ENCODE measurements at regions not wholly inside any gene's neighbourhood (a gene's known extent, or its start where the extent isn't known, plus 50 kb on each side); places are given as distances from the start of the nearest gene placed in this dataset.

- H3K79me2 ChIP-seq (ENCODE audit: insufficient read depth) = no peaks in the 10 kb centered on the region
- no peak overlapping the region for H2AFZ ChIP-seq (ENCODE audit: low read depth)
- no peak for TF ChIP-seq GABPA (IDR thresholded peaks at IDR 0.05; ENCODE audit: low read depth)
- TF ChIP-seq RCOR1 (IDR thresholded peaks at IDR 0.05; ENCODE audit: low read length) = no peak
- TF ChIP-seq, protein P1, sequence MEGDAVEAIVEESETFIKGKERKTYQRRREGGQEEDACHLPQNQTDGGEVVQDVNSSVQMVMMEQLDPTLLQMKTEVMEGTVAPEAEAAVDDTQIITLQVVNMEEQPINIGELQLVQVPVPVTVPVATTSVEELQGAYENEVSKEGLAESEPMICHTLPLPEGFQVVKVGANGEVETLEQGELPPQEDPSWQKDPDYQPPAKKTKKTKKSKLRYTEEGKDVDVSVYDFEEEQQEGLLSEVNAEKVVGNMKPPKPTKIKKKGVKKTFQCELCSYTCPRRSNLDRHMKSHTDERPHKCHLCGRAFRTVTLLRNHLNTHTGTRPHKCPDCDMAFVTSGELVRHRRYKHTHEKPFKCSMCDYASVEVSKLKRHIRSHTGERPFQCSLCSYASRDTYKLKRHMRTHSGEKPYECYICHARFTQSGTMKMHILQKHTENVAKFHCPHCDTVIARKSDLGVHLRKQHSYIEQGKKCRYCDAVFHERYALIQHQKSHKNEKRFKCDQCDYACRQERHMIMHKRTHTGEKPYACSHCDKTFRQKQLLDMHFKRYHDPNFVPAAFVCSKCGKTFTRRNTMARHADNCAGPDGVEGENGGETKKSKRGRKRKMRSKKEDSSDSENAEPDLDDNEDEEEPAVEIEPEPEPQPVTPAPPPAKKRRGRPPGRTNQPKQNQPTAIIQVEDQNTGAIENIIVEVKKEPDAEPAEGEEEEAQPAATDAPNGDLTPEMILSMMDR (IDR thresholded peaks at IDR 0.05) = no peak
- TF ChIP-seq TAF1 (IDR thresholded peaks at IDR 0.05; ENCODE audit: borderline replicate concordance, low read depth, low read length) = no peak
- no peak for TF ChIP-seq POLR2AphosphoS5 (IDR thresholded peaks at IDR 0.05; ENCODE audit: low read depth, low read length)
- no peak for TF ChIP-seq NFIC (IDR thresholded peaks at IDR 0.05; ENCODE audit: borderline replicate concordance)
- TF ChIP-seq EZH2phosphoT487 (IDR thresholded peaks at IDR 0.05; ENCODE audit: borderline replicate concordance, low read depth) = no peak
- no peak for TF ChIP-seq GATA2 (CRISPR knock-in tag; IDR thresholded peaks at IDR 0.05)
- no peak for TF ChIP-seq RXRA (IDR thresholded peaks at IDR 0.05; ENCODE audit: borderline replicate concordance, low read depth)
- no peak for TF ChIP-seq FOXM1 (IDR thresholded peaks at IDR 0.05; ENCODE audit: low read depth)
- TF ChIP-seq, protein P2, sequence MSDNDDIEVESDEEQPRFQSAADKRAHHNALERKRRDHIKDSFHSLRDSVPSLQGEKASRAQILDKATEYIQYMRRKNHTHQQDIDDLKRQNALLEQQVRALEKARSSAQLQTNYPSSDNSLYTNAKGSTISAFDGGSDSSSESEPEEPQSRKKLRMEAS (IDR thresholded peaks at IDR 0.05; ENCODE audit: low read depth) = no peak
- no peaks in the 10 kb centered on the region for H3K9me2 ChIP-seq
- CTCF ChIA-PET = no interaction called here
- no peaks in the 10 kb centered on the region for H3K4me1 ChIP-seq (ENCODE audit: control insufficient read depth in 1 of 2, insufficient read depth in 2 of 2, low read depth in 1 of 2, low read length in 1 of 2)
- DNase-seq = no peak
- POLR2A ChIA-PET = no interaction called here
- no peaks in the 10 kb centered on the region for H4K20me1 ChIP-seq (ENCODE audit: insufficient read depth)
- H3K27me3 ChIP-seq (ENCODE audit: insufficient read depth) = no peaks in the 10 kb centered on the region
- no peak overlapping the region for H3K4me3 ChIP-seq (ENCODE audit: low read depth in 2 of 2, low read length in 1 of 2)
- H3K9ac ChIP-seq = no peak overlapping the region
- no peaks in the 10 kb centered on the region for H3K9me3 ChIP-seq
- WGBS (ENCODE audit: low lambda C conversion rate) = 65% methylated on average over 5 of the region's 5 CpGs
- no peak overlapping the region for H3K27ac ChIP-seq (ENCODE audit: low read depth in 2 of 2, low read length in 1 of 2)
- no peak overlapping the region for H3K4me2 ChIP-seq
- H3F3A ChIP-seq (replicated peaks; ENCODE audit: insufficient read depth) = no peaks in the 10 kb centered on the region
- H3K36me3 ChIP-seq (replicated peaks in 1 of 2; ENCODE audit: control insufficient read depth in 1 of 2, insufficient read depth in 2 of 2, low read length in 1 of 2) = no peaks in the 10 kb centered on the region
These were observed 762.7 kb upstream of the TMEFF2 start for GRCh38 chr2:192957425-192957824.

DNA sequence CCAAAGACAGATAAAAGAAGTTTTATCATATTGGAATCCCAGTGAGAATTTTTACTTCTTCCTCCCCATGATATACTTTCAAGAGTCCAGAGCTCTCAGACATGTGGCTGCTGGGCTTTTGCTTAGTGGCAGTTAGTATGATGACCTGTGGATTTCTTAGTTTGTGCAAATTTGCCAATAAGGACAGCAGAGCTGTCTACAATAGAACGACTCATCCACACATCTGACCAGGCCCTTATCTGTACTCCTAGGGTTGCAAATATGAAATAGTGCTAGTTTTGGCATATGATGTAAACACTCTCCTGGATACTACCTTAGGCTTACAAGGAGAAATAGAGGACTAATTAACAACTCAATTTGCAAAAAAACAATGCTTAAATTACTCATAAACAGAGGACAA lies 758.4 kb upstream of the TMEFF2 start:
- no peaks in the 10 kb centered on the region for H3F3A ChIP-seq (replicated peaks; ENCODE audit: insufficient read depth)
- H3K9ac ChIP-seq = no peak overlapping the region
- CTCF ChIA-PET = no interaction called here
- H4K20me1 ChIP-seq (ENCODE audit: insufficient read depth) = no peaks in the 10 kb centered on the region
- 14% methylated on average over 1 of the region's 1 CpG for WGBS (ENCODE audit: low lambda C conversion rate)
- H3K9me2 ChIP-seq = no peaks in the 10 kb centered on the region
- POLR2A ChIA-PET = no interaction called here
- H3K27ac ChIP-seq (ENCODE audit: low read depth in 2 of 2, low read length in 1 of 2) = no peak overlapping the region
- no peaks in the 10 kb centered on the region for H3K36me3 ChIP-seq (replicated peaks in 1 of 2; ENCODE audit: control insufficient read depth in 1 of 2, insufficient read depth in 2 of 2, low read length in 1 of 2)
- H3K4me2 ChIP-seq = no peak overlapping the region
- H2AFZ ChIP-seq (ENCODE audit: low read depth) = no peak overlapping the region
- H3K79me2 ChIP-seq (ENCODE audit: insufficient read depth) = no peaks in the 10 kb centered on the region
- H3K9me3 ChIP-seq = no peaks in the 10 kb centered on the region
- no peaks in the 10 kb centered on the region for H3K4me1 ChIP-seq (ENCODE audit: control insufficient read depth in 1 of 2, insufficient read depth in 2 of 2, low read depth in 1 of 2, low read length in 1 of 2)
- H3K4me3 ChIP-seq (ENCODE audit: low read depth in 2 of 2, low read length in 1 of 2) = no peak overlapping the region
- TF ChIP-seq CHD2 (IDR thresholded peaks at IDR 0.05; ENCODE audit: low read length, partially characterized antibody) (no peak), GABPA (IDR thresholded peaks at IDR 0.05; ENCODE audit: low read depth) (no peak), REST (IDR thresholded peaks at IDR 0.05; ENCODE audit: low read depth, low read length) (no peak), EZH2phosphoT487 (IDR thresholded peaks at IDR 0.05; ENCODE audit: borderline replicate concordance, low read depth) (no peak), RFX5 (IDR thresholded peaks at IDR 0.05; ENCODE audit: low read length) (no peak), PBX3 (IDR thresholded peaks at IDR 0.05) (no peak)
- TF ChIP-seq, protein P3, sequence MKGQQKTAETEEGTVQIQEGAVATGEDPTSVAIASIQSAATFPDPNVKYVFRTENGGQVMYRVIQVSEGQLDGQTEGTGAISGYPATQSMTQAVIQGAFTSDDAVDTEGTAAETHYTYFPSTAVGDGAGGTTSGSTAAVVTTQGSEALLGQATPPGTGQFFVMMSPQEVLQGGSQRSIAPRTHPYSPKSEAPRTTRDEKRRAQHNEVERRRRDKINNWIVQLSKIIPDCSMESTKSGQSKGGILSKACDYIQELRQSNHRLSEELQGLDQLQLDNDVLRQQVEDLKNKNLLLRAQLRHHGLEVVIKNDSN (IDR thresholded peaks at IDR 0.05; ENCODE audit: borderline replicate concordance, low read depth) = no peak
- no peak for DNase-seq
- no peaks in the 10 kb centered on the region for H3K27me3 ChIP-seq (ENCODE audit: insufficient read depth)
